ENCODE measurements at regions not wholly inside any gene's neighbourhood (a gene's known extent, or its start where the extent isn't known, plus 50 kb on each side); places are given as distances from the start of the nearest gene placed in this dataset.

DNA sequence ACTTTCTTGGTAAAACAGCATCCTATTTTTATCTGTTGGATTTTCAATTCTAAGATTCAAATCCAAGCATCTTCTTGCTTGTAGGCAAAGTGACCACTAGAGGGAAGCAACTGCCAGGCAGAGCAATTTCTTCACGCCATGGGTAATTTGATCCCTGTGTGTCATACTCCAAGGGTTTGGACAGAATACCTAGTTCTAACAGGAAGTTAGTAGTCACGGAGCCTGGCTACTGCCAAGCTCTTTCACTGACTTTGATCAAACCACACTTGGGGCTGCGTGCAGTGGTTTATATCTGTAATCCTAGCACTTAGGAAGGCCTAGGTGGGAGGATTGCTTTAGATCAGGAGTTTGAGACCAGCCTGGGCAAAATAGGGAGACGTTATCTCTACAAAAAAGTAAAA lies 473.6 kb upstream of the TNC start:
- no CpG with 5 or more reads among the region's 4 CpGs for WGBS (ENCODE audit: extremely low coverage, insufficient coverage, low lambda C conversion rate)

DNA sequence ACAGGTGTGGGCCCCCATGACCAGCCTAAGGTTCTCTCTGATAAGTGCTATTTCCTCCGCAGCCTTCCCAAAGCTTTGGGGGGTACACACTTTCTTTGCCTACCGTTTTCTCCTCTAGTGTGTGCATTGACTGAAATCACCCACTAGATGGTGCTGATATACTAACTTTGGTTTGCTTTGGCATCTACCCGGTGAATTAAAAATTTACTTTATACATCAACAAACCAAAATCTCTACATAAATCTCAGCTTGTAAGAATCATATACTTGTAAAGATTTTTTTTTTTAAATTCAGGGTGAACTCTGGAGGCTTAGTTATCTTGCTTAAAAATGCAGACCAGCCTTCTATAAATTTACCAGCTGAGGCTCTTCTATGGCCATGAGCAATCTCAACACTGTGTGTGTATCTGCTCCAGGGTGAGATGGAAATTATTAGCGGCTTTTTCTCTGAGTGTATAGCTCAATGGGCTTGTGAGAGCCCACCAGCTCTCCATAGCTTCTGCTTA lies 475.7 kb upstream of the TNC start:
- Histone ChIP-seq H3K4ac (ENCODE audit: low read depth, low read length) (no peak overlapping the region), H3K27ac (ENCODE audit: low read depth, low read length) (no peak overlapping the region)
- WGBS (ENCODE audit: extremely low coverage, insufficient coverage, low lambda C conversion rate), result no CpG with 5 or more reads among the region's 4 CpGs

More for the DNA sequence above, 473.6 kb upstream of the TNC start:
- H3K23ac ChIP-seq (ENCODE audit: low read length), result no peak overlapping the region
- no peak overlapping the region for H3K4me3 ChIP-seq (ENCODE audit: low read length)
- H3K56ac ChIP-seq (ENCODE audit: low read length), result peak overlapping the region; percentile 59
- H2BK120ac ChIP-seq (ENCODE audit: low read depth, low read length), result no peak overlapping the region
- peaks cover 3% of the 10 kb centered on the region for H3K4me1 ChIP-seq (ENCODE audit: control insufficient read depth, low read depth, low read length)
- no peak overlapping the region for H2AK5ac ChIP-seq (ENCODE audit: low read length)
- H3K18ac ChIP-seq (ENCODE audit: low read length), result no peak overlapping the region
- H3K4ac ChIP-seq (ENCODE audit: low read depth, low read length), result no peak overlapping the region
- H3K79me1 ChIP-seq (ENCODE audit: low read length), result no peaks in the 10 kb centered on the region
- H3K27me3 ChIP-seq (ENCODE audit: insufficient read depth, low read length, poor library complexity), result no peaks in the 10 kb centered on the region
- no peak overlapping the region for H2BK15ac ChIP-seq (replicated peaks; ENCODE audit: low read depth)
- no peak overlapping the region for H2BK5ac ChIP-seq (ENCODE audit: low read length)
- H4K8ac ChIP-seq (ENCODE audit: low read depth, low read length), result no peak overlapping the region
- no peaks in the 10 kb centered on the region for H3K36me3 ChIP-seq (ENCODE audit: control insufficient read depth, insufficient read depth, low read length)
- peak; percentile 95 for DNase-seq
- no peak overlapping the region for H3K4me2 ChIP-seq (ENCODE audit: low read length)
- peak overlapping the region; percentile 41 for H3K9ac ChIP-seq (ENCODE audit: low read length)
- no peaks in the 10 kb centered on the region for H3K79me2 ChIP-seq (ENCODE audit: control insufficient read depth, insufficient read depth, low read length)
- no peak overlapping the region for H3K27ac ChIP-seq (ENCODE audit: low read depth, low read length)
- no peak overlapping the region for H4K5ac ChIP-seq (ENCODE audit: low read length)

DNA sequence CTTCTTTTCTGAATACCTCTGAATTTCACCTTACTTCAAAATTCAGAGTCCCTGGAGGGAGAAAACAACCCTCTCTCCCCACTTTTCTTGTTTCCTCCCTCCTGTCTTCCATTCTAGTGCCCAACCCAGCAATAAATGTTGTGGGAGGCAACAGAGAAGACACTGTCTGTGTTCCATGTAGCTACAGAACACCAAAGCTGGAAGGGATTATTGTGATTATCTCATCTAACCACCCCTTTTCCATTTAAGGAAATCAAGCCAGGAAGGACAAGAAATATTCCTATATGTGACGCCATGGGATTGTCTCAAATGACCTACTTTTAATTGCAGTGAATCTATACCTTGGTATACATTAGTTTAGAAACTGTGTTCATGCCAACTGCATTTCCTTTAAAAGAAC lies 476.6 kb upstream of the TNC start:
- WGBS (ENCODE audit: extremely low coverage, insufficient coverage, low lambda C conversion rate), result no CpG with 5 or more reads among the region's 1 CpG
- H4K8ac ChIP-seq (ENCODE audit: low read depth, low read length), result no peak overlapping the region
- no peak overlapping the region for H2BK120ac ChIP-seq (ENCODE audit: low read depth, low read length)
- no peak overlapping the region for H3K9ac ChIP-seq (ENCODE audit: low read length)
- H3K27ac ChIP-seq (ENCODE audit: low read depth, low read length), result no peak overlapping the region
- no peak overlapping the region for H3K4ac ChIP-seq (ENCODE audit: low read depth, low read length)
- no peaks in the 10 kb centered on the region for H3K36me3 ChIP-seq (ENCODE audit: control insufficient read depth, insufficient read depth, low read length)
- H3K4me3 ChIP-seq (ENCODE audit: low read length), result no peak overlapping the region
- no peak overlapping the region for H2AK5ac ChIP-seq (ENCODE audit: low read length)
- no peak overlapping the region for H2BK15ac ChIP-seq (replicated peaks; ENCODE audit: low read depth)
- no peak overlapping the region for H3K18ac ChIP-seq (ENCODE audit: low read length)
- H2BK5ac ChIP-seq (ENCODE audit: low read length), result no peak overlapping the region
- H3K79me2 ChIP-seq (ENCODE audit: control insufficient read depth, insufficient read depth, low read length), result no peaks in the 10 kb centered on the region
- H3K4me1 ChIP-seq (ENCODE audit: control insufficient read depth, low read depth, low read length), result peaks cover 3% of the 10 kb centered on the region
- no peak overlapping the region for H4K5ac ChIP-seq (ENCODE audit: low read length)
- H3K4me2 ChIP-seq (ENCODE audit: low read length), result no peak overlapping the region
- no peak overlapping the region for H3K23ac ChIP-seq (ENCODE audit: low read length)
- H3K56ac ChIP-seq (ENCODE audit: low read length), result no peak overlapping the region
- H3K79me1 ChIP-seq (ENCODE audit: low read length), result no peaks in the 10 kb centered on the region
- DNase-seq, result no peak
- no peaks in the 10 kb centered on the region for H3K27me3 ChIP-seq (ENCODE audit: insufficient read depth, low read length, poor library complexity)

More for the DNA sequence above, 475.7 kb upstream of the TNC start:
- no peak overlapping the region for H3K18ac ChIP-seq (ENCODE audit: low read length)
- H3K27me3 ChIP-seq (ENCODE audit: insufficient read depth, low read length, poor library complexity), result no peaks in the 10 kb centered on the region
- no peaks in the 10 kb centered on the region for H3K79me1 ChIP-seq (ENCODE audit: low read length)
- peaks cover 3% of the 10 kb centered on the region for H3K4me1 ChIP-seq (ENCODE audit: control insufficient read depth, low read depth, low read length)
- no peak overlapping the region for H2BK5ac ChIP-seq (ENCODE audit: low read length)
- peak; percentile 65 for DNase-seq
- no peak overlapping the region for H2BK120ac ChIP-seq (ENCODE audit: low read depth, low read length)
- no peak overlapping the region for H4K5ac ChIP-seq (ENCODE audit: low read length)
- H2AK5ac ChIP-seq (ENCODE audit: low read length), result no peak overlapping the region
- H3K9ac ChIP-seq (ENCODE audit: low read length), result no peak overlapping the region
- H3K4me2 ChIP-seq (ENCODE audit: low read length), result no peak overlapping the region
- no peak overlapping the region for H2BK15ac ChIP-seq (replicated peaks; ENCODE audit: low read depth)
- H3K56ac ChIP-seq (ENCODE audit: low read length), result no peak overlapping the region
- H3K4me3 ChIP-seq (ENCODE audit: low read length), result no peak overlapping the region
- no peak overlapping the region for H4K8ac ChIP-seq (ENCODE audit: low read depth, low read length)
- no peaks in the 10 kb centered on the region for H3K79me2 ChIP-seq (ENCODE audit: control insufficient read depth, insufficient read depth, low read length)
- no peaks in the 10 kb centered on the region for H3K36me3 ChIP-seq (ENCODE audit: control insufficient read depth, insufficient read depth, low read length)
- H3K23ac ChIP-seq (ENCODE audit: low read length), result no peak overlapping the region

DNA sequence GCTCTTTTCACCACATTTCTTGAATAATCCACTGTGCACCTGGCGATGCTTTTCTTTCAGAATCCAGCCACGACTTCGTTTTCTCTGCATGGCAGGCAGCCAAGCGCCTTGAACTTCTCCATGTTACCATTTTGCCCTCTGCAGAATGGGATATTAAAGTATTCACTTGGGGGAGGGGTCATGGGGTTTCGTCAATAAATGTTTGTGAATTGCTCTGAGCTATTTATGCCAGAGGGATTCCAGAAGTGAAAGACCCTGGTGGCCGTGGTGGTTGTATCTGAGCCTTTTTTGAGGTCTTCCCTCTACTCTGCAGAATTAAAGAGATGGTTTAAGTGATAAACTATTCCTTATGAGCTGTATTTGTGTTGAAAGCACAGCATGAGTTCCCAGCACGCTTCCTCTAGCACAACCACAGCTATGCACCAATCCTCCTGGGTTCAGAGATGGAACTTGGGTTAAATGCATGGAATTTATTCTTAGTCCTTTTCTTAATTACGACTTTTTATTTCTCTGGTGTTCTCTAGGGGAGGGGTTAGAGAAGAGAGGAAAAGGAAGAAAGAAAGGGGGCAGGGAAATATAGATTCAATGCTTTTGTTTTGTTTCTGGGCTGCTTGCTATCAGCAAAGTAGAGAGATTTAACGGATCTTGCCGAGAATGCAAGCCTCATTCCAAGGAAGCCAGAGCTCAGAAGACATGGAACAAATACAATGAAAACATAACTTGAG lies 478.2 kb upstream of the TNC start:
- H3K36me3 ChIP-seq (ENCODE audit: control insufficient read depth, insufficient read depth, low read length), result no peaks in the 10 kb centered on the region
- H3K4me1 ChIP-seq (ENCODE audit: control insufficient read depth, low read depth, low read length), result peaks cover 3% of the 10 kb centered on the region
- H2BK15ac ChIP-seq (replicated peaks; ENCODE audit: low read depth), result no peak overlapping the region
- no peak overlapping the region for H3K27ac ChIP-seq (ENCODE audit: low read depth, low read length)
- H3K23ac ChIP-seq (ENCODE audit: low read length), result no peak overlapping the region
- no peak overlapping the region for H3K9ac ChIP-seq (ENCODE audit: low read length)
- no peak overlapping the region for H4K5ac ChIP-seq (ENCODE audit: low read length)
- no CpG with 5 or more reads among the region's 10 CpGs for WGBS (ENCODE audit: extremely low coverage, insufficient coverage, low lambda C conversion rate)
- peak; percentile 59 for DNase-seq
- no peaks in the 10 kb centered on the region for H3K79me1 ChIP-seq (ENCODE audit: low read length)
- H2BK120ac ChIP-seq (ENCODE audit: low read depth, low read length), result no peak overlapping the region
- no peak overlapping the region for H3K18ac ChIP-seq (ENCODE audit: low read length)
- no peak overlapping the region for H2AK5ac ChIP-seq (ENCODE audit: low read length)
- H3K4ac ChIP-seq (ENCODE audit: low read depth, low read length), result no peak overlapping the region
- H3K79me2 ChIP-seq (ENCODE audit: control insufficient read depth, insufficient read depth, low read length), result no peaks in the 10 kb centered on the region
- H3K4me2 ChIP-seq (ENCODE audit: low read length), result no peak overlapping the region
- no peaks in the 10 kb centered on the region for H3K27me3 ChIP-seq (ENCODE audit: insufficient read depth, low read length, poor library complexity)
- H2BK5ac ChIP-seq (ENCODE audit: low read length), result no peak overlapping the region
- no peak overlapping the region for H4K8ac ChIP-seq (ENCODE audit: low read depth, low read length)
- no peak overlapping the region for H3K4me3 ChIP-seq (ENCODE audit: low read length)
- no peak overlapping the region for H3K56ac ChIP-seq (ENCODE audit: low read length)

DNA sequence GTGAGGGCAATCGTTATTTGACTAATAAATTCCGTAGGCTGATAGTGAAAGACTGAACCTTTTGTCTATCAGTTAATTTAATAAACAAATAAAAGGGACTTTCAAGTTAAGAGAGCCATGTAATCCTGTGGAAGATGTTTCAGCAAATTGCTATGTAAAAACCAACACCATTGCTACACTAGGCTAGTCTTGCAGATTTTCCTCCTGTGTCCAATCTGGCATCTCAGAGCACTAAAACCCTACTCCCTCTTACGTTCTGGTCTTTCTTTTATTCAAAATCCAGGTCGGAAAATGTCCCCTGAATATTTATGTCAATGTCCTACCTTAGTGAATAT lies 478.8 kb upstream of the TNC start:
- Histone ChIP-seq H3K4me3 (ENCODE audit: low read length) (no peak overlapping the region), H3K36me3 (ENCODE audit: control insufficient read depth, insufficient read depth, low read length) (no peaks in the 10 kb centered on the region), H3K27ac (ENCODE audit: low read depth, low read length) (no peak overlapping the region), H3K9ac (ENCODE audit: low read length) (no peak overlapping the region), H2AK5ac (ENCODE audit: low read length) (no peak overlapping the region), H2BK120ac (ENCODE audit: low read depth, low read length) (no peak overlapping the region), H4K8ac (ENCODE audit: low read depth, low read length) (no peak overlapping the region), H3K23ac (ENCODE audit: low read length) (no peak overlapping the region), H3K4me2 (ENCODE audit: low read length) (no peak overlapping the region), H2BK15ac (replicated peaks; ENCODE audit: low read depth) (no peak overlapping the region), H3K56ac (ENCODE audit: low read length) (no peak overlapping the region), H4K5ac (ENCODE audit: low read length) (no peak overlapping the region), H2BK5ac (ENCODE audit: low read length) (no peak overlapping the region), H3K4me1 (ENCODE audit: control insufficient read depth, low read depth, low read length) (peaks cover 3% of the 10 kb centered on the region), H3K79me1 (ENCODE audit: low read length) (no peaks in the 10 kb centered on the region), H3K79me2 (ENCODE audit: control insufficient read depth, insufficient read depth, low read length) (no peaks in the 10 kb centered on the region), H3K4ac (ENCODE audit: low read depth, low read length) (no peak overlapping the region), H3K18ac (ENCODE audit: low read length) (no peak overlapping the region), H3K27me3 (ENCODE audit: insufficient read depth, low read length, poor library complexity) (no peaks in the 10 kb centered on the region)
- WGBS (ENCODE audit: extremely low coverage, insufficient coverage, low lambda C conversion rate), result no CpG with 5 or more reads among the region's 4 CpGs
- DNase-seq, result no peak
